NCI-H2107 treated with DMSO at 0.1 percent for 48 hours (cell line): ENCODE measurements at regions not wholly inside any gene's neighbourhood (a gene's known extent, or its start where the extent isn't known, plus 50 kb on each side); places are given as distances from the start of the nearest gene placed in this dataset.

Experiments used
- DNase-seq: peaks from one replicate; lab custom pipeline; 2025; ENCODE audit not compliant: unreplicated experiment; lab: John Stamatoyannopoulos, UW

- peak; percentile 42 for DNase-seq
Observed at GRCh38 chr7:25391295-25391861, 163.1 kb upstream of the NPVF start.

GRCh38 chr7:25391961-25392587 lies 163.8 kb upstream of the NPVF start:
- no peak for DNase-seq

- no peak for DNase-seq
Observed at GRCh38 chr7:25392588-25393338, 164.5 kb upstream of the NPVF start.

GRCh38 chr7:25395976-25396375 lies 167.7 kb upstream of the NPVF start:
- DNase-seq, result no peak

GRCh38 chr7:25396668-25397067 lies 168.4 kb upstream of the NPVF start:
- DNase-seq, result no peak

GRCh38 chr7:25398418-25398817 lies 170.1 kb upstream of the NPVF start:
- no peak for DNase-seq

- no peak for DNase-seq
Observed at GRCh38 chr7:25399000-25399750, 170.9 kb upstream of the NPVF start.

- no peak for DNase-seq
Observed at GRCh38 chr7:25402532-25402931, 174.2 kb upstream of the NPVF start.

- no peak for DNase-seq
Observed at GRCh38 chr7:25405736-25406135, 177.4 kb upstream of the NPVF start.

- no peak for DNase-seq
Observed at GRCh38 chr7:25407053-25407452, 178.8 kb upstream of the NPVF start.

- DNase-seq, result no peak
Observed at GRCh38 chr7:25408012-25408687, 179.9 kb upstream of the NPVF start.

GRCh38 chr7:25408876-25409275 lies 180.6 kb upstream of the NPVF start:
- DNase-seq, result no peak

GRCh38 chr7:25409897-25410636 lies 181.8 kb upstream of the NPVF start:
- no peak for DNase-seq

- no peak for DNase-seq
Observed at GRCh38 chr7:25420771-25421170, 192.5 kb upstream of the NPVF start.

GRCh38 chr7:25424113-25424512 lies 195.8 kb upstream of the NPVF start:
- no peak for DNase-seq

- DNase-seq, result no peak
Observed at GRCh38 chr7:25424855-25425254, 196.6 kb upstream of the NPVF start.

GRCh38 chr7:25427721-25428120 lies 199.4 kb upstream of the NPVF start:
- no peak for DNase-seq

GRCh38 chr7:25429731-25430130 lies 201.4 kb upstream of the NPVF start:
- DNase-seq, result no peak

- DNase-seq, result no peak
Observed at GRCh38 chr7:25430200-25430931, 202.1 kb upstream of the NPVF start.

GRCh38 chr7:25431956-25432450 lies 203.7 kb upstream of the NPVF start:
- no peak for DNase-seq
